ENCODE measurements at regions not wholly inside any gene's neighbourhood (a gene's known extent, or its start where the extent isn't known, plus 50 kb on each side); places are given as distances from the start of the nearest gene placed in this dataset.

- TF ChIP-seq JUND (IDR thresholded peaks at IDR 0.05) (no peak), TAF1 (conservative IDR thresholded peaks at IDR 0.05) (no peak), CTCF (IDR thresholded peaks at IDR 0.05; ENCODE audit: low read depth, low read length, missing input control) (no peak), RAD21 (IDR thresholded peaks at IDR 0.05) (no peak), REST (IDR thresholded peaks at IDR 0.05) (no peak), ATF3 (IDR thresholded peaks at IDR 0.05) (no peak)
Measured at GRCh38 chr18:79603321-79604204, 76.0 kb upstream of the CTDP1 start.

Data from liver (tissue), 3 donors.